EL (cell line): ENCODE measurements at regions not wholly inside any gene's neighbourhood (a gene's known extent, or its start where the extent isn't known, plus 50 kb on each side); places are given as distances from the start of the nearest gene placed in this dataset.

Experiments used
- DNase-seq: peaks from one replicate; pipeline ENCODE4 v3.0.0-alpha.2; 2016

DNA sequence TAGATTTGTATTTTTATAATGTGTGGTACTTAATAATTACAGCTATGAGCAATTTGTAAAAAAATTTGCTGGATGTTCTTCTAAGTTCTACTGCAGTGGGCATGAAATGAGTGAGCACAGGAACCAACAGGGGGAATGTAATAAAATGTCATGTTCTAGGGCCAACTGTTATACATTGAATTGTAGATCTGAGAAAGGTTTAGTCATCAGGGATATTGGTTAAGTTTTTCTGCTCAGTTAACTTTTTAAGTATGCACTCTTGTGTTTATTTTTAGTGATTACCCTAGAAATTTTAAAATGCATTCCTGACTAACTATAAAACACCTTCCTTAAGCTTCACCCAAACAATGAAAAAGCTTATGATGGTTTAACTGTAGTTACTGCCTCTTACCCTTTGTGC is 101.8 kb downstream of the CAND1 start:
- DNase-seq, result peak; percentile 29

DNA sequence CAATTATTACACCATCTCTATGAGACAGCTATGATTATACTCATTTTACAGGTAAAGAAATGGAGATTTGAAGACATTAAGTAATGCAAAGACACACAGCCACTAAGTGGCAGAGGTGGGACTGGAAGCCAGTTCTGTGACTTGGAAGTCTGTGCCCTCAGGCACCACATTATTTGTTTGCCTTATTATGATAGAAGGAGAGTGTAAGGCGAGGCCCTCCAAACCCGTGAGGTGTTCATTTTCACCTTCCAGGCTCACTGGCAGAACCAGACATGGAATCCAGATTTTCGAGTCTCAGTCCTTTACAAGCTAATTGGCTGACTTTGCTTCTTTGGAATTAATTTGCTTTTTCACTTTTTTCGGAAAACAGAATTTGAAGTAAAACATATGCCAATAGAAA is 107.9 kb downstream of the CAND1 start:
- DNase-seq, result no peak

DNA sequence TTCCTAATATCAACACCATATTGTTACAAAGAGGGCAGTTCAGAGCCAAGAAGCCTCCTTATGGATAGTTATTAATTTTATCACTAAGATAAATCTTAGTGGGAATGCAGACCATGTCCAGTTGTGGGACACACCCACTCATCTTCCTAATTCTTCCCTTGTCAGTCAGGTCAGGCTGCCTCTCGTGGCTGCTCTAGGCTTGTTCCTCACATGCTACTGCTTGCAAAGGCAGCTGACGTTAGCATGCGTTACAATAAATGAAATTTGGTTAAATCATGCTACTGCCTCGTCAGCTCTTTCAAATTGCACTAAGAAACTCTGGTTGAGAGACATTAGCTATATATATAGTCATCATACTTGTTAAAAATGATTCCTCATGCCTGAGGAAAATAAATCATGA is 108.4 kb downstream of the CAND1 start:
- DNase-seq, result no peak

DNA sequence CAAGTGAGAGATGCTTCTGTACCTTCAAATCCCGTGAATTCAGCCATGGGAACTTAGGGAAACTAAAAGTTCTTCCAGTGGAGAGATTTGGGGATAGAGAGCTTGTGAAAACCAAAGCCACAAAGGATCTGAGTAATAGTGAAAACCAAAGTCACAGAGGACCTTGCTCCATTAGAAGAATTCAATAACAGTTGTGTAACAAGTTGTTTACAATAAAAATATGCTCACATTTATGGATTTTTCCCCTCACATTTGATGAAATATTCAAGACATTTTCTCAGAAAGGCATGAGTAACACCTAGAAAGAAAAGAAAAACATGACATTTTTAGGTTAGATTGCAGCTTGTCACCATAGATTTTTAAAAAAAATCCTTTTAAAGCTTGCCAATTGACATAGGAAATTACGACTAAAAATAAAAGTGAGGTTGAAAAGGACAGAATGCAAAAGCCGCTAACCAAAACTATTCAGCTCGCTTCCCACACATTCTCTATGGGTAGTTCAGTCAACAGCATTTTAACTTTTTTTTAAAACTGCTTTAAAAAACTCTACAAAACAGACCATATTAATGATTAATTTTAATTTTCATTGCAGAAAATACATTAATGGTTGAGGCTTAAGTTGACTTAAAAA is 113.2 kb downstream of the CAND1 start:
- DNase-seq, result no peak

DNA sequence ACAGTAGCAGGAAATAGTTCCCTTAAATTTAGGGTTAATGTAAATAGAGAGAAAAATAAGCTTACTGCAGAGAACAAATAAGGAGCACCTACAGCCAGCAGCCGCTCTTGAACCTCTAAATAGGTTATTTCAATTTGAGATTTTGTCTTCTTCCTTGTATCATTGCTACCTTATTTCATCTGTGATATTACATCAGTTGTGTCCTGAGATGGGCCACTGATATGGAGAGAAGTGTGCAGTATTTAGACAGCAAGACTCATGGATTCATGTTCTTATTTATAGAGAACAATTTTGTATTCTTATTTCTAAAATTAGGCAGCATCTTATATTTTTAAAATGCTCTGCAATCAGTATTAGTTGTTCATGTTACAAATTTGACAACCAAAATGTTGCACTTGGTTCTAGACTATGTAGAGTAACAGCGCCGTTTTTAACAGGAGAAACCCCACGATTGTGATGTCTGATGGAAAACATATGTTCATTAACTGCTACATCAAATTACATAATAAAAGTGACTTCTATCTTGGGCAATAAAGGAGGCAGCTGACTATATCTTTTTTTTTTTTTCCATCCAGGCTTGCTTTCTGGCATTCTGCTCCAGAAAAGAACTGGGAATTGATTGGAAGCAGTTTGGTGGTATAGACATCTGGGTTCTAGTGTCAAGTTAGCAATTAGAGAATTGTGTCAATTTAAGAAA is 117.9 kb downstream of the CAND1 start:
- DNase-seq, result no peak

DNA sequence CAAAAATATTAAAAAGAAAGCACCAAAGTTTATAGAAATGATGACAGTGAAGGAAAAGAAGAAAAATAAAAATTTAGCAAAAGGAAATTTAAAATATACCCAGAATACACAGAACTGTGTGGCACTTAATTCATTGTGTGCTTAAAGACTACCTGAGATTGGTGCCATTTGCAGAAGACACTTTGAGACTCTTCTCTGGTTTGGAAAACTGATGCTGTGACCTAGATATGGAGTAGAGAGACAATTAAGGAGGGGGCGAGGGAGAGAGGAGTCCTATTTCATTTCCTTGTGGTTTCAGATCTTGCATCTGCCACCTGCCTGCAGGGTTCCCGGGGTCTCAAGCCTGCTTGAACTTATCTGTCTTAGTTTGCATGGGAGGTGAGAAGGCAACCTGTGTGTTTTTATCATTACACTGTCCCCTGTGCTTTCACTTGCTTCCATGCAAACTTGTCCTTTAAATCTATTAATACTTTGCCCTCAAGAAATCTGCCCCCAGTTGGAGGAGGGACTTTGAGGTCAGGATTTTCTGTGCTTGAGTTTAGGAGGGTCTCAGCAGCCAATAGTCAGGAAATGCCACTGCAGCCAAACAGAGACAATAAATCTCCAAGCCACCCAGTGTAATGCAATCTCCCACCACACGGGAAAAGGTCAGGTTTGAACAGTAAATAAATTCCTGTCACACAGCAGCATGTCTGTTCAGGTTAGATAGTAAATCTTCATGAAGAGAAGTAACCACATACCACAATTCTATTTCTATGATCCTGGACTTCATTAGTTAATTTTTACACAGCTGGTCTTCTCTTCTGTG is 119.4 kb downstream of the CAND1 start:
- DNase-seq, result no peak

DNA sequence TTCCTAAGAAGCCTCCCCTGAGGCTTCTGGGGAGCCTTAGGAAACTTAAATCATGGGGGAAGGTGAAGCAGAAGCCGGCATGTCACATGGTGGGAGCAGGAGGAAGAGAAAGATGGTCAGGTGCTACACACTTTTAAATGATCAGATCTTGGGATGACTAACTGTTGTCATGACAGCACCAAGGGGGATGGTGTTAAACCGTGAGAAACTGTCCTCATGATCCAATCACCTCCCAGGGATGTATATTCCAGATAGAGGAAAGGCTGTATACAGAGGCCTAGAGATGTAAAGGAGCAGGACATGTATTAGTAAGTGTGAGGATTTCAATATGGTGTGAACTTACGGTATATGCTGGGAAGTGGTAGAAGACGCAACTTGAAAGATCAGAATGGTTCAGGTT is 121.1 kb downstream of the CAND1 start:
- DNase-seq, result no peak

DNA sequence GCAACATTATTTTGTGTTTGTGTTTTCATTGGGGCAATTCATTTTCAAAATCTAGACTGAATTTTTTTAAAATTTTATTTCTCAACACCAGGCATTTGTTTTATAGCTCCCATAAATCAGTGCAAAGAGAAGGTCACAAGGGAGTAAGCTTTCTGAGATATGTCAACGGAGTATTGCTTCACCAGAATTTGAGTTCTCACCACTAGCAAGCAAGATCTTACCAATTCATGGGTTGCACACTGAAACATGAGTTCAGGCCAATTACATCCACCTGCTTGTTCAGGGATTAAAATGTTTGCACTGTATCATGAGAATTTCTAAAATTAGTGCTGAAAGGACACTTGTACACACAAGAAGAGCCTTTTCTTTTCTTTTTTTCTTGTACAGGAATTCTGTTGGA is 121.9 kb downstream of the CAND1 start:
- no peak for DNase-seq

DNA sequence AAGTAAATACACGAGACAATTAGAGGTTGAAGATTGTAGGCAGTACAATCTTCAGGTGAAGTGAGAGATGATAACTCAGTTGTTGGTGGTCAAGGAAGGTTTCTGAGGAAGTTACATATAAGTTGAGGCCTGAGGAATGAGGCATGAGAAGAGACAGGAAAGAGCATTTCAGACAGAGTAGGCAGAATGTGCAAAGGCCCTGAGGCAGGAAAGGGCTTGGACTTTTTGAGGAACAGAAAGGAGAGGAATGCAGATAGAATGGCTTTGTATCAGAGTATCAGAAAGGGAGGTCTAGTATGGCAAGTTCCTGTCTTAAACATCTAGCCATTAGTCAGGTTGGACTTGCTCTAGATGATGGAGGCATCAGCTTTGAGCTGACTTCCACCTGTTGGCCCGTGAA is 122.5 kb downstream of the CAND1 start:
- DNase-seq, result no peak

DNA sequence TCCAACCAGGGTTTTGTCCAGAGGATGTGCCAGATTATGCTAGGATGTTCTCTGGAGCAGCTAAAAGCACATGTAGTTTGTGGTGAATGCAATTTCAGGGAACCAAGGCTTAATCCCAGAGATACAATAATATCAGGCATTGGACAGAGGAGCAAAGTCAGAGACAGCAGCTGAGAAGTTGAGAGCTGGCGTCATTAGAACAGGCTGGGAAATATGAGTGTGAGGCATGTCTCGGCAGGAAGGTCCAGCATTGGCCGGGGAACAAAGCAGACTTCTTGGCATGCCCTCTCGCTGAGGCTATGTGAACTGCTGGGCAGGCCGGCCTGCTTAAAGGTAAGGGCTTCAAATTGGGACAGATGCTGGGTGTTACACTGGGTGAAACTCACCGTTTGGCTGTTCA is 125.4 kb downstream of the CAND1 start:
- DNase-seq, result no peak

DNA sequence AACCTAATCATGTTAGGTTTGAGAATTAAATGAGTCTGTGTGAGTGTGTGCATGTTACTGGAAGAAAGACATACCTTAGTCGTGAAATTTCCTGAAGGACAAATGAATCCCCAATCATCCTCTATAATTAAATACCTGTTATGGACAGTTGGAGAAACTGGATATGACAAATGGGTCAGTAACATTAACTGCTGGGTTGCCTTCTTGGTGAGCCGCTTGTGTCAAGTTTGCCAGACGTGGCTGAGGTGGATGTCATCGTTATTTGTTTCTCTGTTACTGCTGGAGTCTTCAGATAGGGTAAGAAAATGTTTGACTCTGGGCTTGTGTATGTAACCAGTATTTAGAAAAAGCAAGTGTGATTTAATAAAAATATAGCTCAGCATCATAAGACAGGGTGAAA is 131.6 kb downstream of the CAND1 start:
- no peak for DNase-seq

DNA sequence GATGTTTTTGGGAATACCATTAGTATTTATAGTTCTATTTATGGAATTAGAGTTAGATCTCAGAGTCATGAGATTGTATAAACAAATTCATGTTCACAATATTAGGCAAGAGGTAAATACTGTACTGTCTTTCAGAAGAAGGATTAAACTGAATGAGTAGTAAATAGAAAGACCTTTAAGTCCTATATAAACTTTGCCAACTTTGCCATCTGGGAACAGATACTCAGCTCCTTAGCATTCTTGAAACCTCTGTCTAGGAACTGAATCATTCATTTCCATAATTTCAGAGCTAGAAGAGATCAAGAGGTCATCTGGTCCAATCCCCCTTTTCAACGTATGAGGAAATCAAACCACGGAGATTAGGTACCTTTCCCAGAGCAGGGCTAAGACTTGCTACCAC is 141.1 kb downstream of the CAND1 start:
- no peak for DNase-seq

DNA sequence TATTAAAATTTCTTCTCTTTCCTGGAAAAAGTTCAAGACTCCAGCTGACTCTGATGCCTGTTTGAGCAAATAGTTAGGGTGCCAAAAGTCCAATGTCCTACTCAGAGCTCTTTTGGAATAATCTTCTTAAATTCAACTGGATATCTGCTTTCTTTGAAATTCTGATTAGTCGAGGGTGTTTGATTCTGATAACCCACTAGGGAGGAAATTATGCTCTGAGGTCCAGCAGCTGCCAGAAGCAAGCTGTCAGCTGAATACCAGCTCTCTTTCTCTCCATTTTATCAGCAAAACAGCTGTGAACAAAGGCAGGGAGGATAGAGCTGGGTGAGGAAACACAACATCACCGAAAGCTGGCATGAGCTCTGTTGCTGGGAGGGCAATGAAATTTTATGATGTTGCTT is 141.5 kb downstream of the CAND1 start:
- DNase-seq, result no peak

DNA sequence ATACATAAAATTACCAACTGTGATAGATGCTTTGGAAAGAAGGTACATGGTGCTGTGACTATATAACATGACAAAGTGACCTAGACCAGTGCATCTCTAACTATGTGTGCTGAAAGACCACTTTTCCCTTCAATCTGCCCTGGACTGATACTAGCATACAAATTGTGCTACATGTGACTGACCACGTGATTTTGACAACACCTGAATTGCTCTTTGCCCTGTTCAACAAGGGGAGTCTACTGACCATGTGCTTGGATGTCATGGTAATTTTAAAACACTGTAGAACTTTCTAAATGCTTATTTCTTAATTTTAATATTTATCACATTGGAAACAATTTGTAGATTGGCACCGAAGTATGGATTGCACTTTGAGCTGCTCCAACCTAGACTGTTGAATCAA is 142.4 kb downstream of the CAND1 start:
- DNase-seq, result no peak

DNA sequence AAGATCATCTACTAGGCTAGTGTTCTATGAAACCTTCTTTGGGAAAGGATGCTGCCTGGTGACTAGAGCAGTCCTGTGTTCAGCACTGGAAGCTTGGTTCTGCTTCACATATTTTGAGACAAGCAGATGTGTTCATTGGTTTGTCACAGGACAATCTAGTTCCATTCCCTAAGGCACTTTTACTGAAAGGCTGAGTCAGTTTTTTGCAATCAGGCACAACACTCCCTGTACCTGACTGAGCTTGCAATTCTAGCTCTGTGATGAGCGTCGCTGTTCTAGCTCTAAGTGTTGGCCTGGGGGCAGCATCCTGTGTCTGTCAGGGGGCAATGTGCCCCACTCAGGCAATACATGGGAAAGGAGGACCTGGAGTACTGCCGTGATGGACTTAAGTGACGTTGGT is 144.4 kb downstream of the CAND1 start:
- DNase-seq, result peak; percentile 24

DNA sequence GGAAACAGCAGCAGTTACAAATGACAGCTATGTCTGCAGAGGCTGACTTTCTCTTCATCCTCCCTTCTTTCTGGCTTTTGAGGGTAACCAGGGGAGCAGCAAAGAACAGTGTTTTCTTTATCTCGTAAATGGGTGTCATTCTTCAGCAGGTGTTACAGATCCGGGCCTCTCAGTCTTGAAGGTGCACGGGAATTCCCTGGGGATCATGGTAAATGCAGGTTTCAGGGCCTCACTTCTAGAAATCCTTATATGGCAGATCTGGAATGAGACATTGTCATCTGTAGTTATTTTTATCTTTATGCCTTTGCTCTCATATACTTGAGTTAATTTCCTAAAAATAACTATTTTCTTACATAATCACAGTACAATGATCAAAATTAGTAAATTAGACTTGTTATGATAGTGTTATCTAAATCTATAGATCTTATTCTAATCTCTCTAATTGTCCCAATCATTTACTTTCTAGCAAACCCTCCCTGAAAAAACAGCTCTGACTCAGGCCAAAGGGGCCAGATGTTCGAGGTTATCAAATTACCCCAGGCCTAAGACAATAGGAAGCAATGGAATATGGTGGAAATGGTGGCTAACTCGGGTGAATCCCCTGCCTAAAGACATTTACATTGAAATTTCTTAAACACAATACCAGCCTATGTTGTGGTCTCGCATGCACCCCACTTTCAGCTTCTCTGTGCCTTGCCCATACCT is 145.0 kb downstream of the CAND1 start:
- DNase-seq, result no peak

DNA sequence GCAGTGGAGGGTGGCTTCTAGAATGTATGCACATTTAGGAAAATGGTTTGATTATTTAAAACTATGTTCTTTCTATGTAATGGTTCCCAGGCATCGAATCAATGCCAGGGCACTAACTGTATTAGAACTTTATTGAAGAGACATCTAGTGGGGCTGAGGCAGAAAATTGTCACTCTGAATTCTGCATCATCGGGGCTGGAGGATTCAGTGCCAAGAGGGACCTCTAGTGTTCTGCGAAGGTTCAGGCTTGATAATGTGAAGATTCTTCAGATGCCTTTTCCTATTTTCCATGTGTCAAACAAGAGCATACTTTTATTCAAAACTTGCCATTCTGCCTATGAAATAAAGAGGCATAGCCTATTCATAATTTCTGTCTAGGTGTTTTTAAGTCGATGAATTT is 146.3 kb downstream of the CAND1 start:
- peak; percentile 38 for DNase-seq

DNA sequence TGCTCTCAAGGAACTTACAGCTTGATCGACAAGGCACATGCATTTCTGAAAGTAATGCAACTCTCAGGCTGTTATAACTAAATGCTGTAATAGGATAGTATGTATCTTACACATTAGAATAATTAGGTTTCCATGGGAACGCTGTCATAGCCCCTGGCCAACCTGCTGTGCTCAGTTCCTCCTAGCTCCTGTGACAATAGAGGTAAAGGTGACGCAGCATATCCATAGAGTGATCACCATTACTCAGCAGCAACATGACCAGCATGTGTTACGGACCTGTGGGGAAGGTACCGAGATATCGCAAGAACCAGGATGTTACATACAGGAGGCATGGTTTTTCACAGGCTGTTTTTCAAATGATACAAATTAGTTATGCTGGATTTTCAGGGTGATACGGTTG is 150.7 kb downstream of the CAND1 start:
- no peak for DNase-seq

DNA sequence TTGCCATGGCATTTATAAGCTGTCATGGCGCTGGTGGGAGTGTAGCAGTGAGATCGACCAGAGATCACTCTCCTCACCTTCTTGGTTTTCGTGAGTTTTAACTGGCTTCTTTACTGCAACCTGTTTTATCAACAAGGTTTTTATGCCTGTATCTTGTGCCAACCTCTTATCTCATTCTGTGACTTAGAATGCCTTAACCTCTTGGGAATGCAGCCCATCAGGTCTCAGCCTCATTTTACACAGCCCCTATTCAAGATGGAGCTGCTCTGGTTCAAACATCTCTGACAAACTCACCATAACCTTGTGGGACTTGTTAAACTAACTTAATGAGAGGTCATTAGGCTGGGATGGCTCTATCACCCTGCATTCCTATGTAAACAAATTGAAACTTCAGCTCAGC is 151.3 kb downstream of the CAND1 start:
- no peak for DNase-seq

DNA sequence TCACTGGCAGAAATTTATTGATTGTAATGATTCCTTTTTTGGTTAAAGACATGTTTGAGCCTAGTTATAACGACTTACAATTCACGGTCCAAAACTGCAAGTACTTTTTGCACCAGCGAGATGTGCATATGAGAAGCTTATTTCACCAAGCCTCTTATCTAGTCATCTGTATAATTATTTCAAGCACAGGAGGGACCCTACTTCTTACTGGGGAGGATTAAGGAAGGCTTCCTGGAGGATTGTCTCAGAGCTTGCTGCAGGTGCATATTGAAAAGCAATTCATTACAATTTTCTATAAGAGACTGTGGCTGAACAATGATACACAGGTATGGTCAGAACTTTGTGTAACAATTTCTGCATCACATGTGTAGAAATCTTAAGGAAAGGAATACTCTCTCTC is 152.9 kb downstream of the CAND1 start:
- DNase-seq, result no peak

DNA sequence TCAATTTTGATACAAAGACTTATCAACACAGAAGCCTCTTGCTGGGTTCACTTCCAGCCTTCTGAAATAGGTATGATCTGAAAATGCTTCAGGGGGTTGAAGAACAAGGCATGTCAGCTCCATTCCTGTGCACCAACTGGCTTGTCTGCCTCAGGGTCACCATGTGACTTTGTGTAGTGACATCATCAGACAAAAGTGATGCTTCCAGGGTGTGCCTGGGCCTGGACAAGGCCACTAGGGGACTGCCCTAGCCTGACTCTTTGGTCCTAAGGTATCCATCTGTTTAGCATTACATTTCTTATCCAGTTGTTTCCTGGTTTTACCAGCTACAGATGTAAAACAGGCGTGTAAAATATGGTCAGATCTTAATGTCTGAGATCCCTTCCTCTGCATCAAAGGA is 155.6 kb downstream of the CAND1 start:
- DNase-seq, result no peak

DNA sequence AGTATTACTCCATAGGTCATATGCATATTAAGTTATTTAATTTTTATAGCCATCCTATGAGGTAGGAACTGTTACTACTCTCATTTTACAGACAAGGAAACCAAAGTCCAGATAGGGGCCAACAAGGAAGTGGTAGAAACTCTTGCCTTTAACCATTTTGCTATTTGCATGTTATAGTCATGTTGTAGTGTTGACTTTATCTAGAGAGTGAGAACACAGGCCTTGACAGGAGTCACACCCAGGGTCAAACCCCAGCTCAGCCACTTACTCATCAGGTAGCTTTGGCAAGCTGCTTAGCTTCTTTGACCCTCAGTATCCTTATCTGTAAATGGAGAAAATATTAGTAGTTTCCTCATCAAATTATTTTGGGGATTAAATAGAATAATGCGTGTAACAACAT is 156.2 kb downstream of the CAND1 start:
- no peak for DNase-seq

DNA sequence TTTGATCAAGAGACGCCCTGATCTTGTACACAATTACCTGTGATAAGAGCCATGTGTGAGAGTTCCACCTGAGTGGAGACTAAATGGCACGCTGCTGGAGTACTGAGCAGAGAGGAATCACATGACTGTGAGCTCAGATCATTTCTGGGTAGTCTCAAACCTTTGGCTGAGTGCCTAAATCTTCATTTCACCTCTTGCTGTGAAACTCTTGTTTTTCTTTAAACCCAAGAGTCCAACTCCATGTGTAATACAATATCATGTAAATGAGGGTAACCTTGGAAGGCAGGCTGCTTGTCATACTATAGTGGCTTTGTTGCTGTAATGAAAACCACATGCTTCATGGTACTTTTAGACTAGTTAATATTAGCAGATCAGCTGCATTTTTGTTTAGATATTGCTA is 156.9 kb downstream of the CAND1 start:
- DNase-seq, result peak; percentile 42

DNA sequence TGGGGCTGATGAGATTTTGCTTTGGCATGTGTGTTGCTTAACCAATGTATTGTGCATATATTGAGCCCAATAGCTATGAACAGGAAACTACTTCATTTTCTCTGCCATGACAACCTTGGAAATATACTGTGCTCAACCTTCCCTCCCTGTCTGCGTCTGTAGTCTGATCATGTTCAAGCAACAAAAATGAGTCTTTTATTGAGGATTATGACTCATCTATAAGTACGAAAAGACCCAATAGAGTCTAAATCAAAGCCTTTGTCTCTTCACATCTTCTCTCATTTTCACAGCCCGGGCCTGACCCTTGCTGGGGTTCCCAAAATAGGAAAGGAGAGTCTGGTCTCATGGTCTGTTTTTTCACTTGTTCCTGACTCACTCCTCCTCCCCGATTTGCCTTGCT is 158.2 kb downstream of the CAND1 start:
- DNase-seq, result no peak
